GM08714 (cell line): ENCODE measurements at regions not wholly inside any gene's neighbourhood (a gene's known extent, or its start where the extent isn't known, plus 50 kb on each side); places are given as distances from the start of the nearest gene placed in this dataset.

Experiments
- H3K4me3 ChIP-seq: fragments of 200-500 bp; sonication (Bioruptor generic); 2 replicates; pipeline ENCODE4 v1.5.1; 2014; ENCODE audit warnings: mild to moderate bottlenecking, low read length, inconsistent platforms
- ZNF274 ChIP-seq: IDR thresholded peaks from 2 replicates; pipeline ENCODE4 v1.6.1; 2012; ENCODE audit warnings: mild to moderate bottlenecking, low read depth, low read length

DNA sequence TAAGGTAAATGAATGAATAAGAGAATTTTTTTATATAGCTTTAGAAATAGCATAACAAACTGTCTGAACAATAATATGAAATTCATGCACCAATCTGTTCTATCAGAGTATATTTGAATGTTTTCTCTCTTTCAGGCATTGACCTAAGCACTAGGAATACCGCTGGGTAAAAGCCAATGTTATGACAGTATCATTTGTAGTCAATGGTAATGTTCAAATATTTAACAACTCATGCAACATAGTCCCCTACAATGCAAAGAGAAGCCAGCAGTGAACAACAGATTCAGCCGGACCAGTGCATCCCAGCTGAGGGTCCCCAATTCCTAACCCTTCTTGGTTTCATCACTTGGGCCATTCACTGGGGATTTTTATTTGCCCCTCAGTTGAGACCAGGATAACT lies 52.6 kb upstream of the MYCBP2 start:
- H3K4me3 ChIP-seq: no peak overlapping the region
- no peak for TF ChIP-seq ZNF274

DNA sequence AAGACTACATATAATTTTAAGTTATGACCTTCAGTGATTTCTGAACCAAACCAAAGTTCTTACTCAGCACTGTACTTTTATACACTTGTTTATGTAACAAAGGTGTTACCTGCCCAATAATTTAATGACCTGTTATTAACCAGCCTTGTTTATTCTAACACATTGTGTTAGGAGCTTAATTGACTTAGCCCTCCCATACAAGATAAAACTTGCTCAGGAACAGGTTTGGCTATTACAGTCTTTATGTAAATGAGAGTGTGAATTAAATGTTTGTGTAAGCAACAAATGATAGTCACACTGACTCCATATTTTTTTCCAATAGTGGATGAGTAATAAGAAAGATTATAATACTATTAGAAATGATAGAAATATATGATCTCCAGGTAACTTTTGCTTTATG lies 51.8 kb upstream of the MYCBP2 start:
- no peak overlapping the region for H3K4me3 ChIP-seq
- TF ChIP-seq ZNF274: no peak

DNA sequence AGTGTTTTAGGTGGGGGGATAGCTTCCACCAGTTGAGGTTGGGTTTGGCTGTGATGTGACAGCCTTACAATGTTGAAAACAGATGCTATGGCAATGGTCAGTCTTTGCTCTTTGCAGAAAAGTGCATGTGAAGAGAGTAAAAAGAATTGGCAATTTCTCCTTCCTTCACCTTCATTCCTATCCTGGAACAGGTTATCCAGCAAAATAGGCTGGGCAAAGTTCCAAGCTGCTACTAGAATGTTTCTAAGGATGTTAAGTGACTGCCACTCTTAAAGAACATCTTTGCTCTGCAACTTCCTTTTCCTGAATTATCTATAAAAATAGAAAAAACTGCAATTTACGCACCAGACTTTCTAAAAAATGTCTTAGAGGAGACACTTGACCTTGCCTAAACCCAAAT lies 50.1 kb upstream of the MYCBP2 start:
- no peak for TF ChIP-seq ZNF274
- H3K4me3 ChIP-seq: no peak overlapping the region
